Activated naive CD8-positive, alpha-beta T cell treated with anti-CD3 and anti-CD28 coated beads for 36 hours (primary cell): ENCODE measurements at regions not wholly inside any gene's neighbourhood (a gene's known extent, or its start where the extent isn't known, plus 50 kb on each side); places are given as distances from the start of the nearest gene placed in this dataset.
"Not testable (repeated sequence)": the region's sequence is repeated elsewhere in the genome, so short reads cannot be mapped to it uniquely, and the experiment has no call there.

Experiments used
- DNase-seq: peaks from one replicate; pipeline ENCODE4 v3.0.0; 2021
- H3K27ac Mint-ChIP-seq: one replicate; pipeline ENCODE4 v1.8.0; 2022; ENCODE audit warnings: mild to moderate bottlenecking, moderate library complexity, mixed read lengths
- H3K27me3 Mint-ChIP-seq: one replicate; pipeline ENCODE4 v1.8.0; 2022; ENCODE audit warnings: mild to moderate bottlenecking, mixed read lengths
- H3K36me3 Mint-ChIP-seq: one replicate; pipeline ENCODE4 v1.8.0; 2021; ENCODE audit warnings: mild to moderate bottlenecking, mixed read lengths
- H3K4me1 Mint-ChIP-seq: one replicate; pipeline ENCODE4 v1.8.0; 2021; ENCODE audit warnings: mixed read lengths
- H3K4me3 Mint-ChIP-seq: one replicate; pipeline ENCODE4 v1.8.0; 2022; ENCODE audit warnings: mild to moderate bottlenecking, moderate library complexity, mixed read lengths
- H3K9me3 Mint-ChIP-seq: one replicate; pipeline ENCODE4 v1.8.0; 2022; ENCODE audit warnings: mixed read lengths

GRCh38 chr5:155625897-155626543 lies 612.5 kb downstream of the KIF4B start:
- H3K27ac Mint-ChIP-seq, result no peak overlapping the region
- no peaks in the 10 kb centered on the region for H3K36me3 Mint-ChIP-seq
- no peaks in the 10 kb centered on the region for H3K4me1 Mint-ChIP-seq
- DNase-seq, result no peak
- H3K27me3 Mint-ChIP-seq, result peaks cover 29% of the 10 kb centered on the region
- no peaks in the 10 kb centered on the region for H3K9me3 Mint-ChIP-seq
- no peak overlapping the region for H3K4me3 Mint-ChIP-seq

GRCh38 chr5:155626592-155626991 lies 613.0 kb downstream of the KIF4B start:
- H3K36me3 Mint-ChIP-seq, result no peaks in the 10 kb centered on the region

GRCh38 chr5:155628346-155628745 lies 614.8 kb downstream of the KIF4B start:
- DNase-seq, result no peak
- no peak overlapping the region for H3K27ac Mint-ChIP-seq
- H3K36me3 Mint-ChIP-seq, result no peaks in the 10 kb centered on the region
- H3K4me1 Mint-ChIP-seq, result no peaks in the 10 kb centered on the region
- peaks cover 24% of the 10 kb centered on the region for H3K27me3 Mint-ChIP-seq
- H3K4me3 Mint-ChIP-seq, result no peak overlapping the region
- H3K9me3 Mint-ChIP-seq, result no peaks in the 10 kb centered on the region

More at GRCh38 chr5:155626592-155626991, 613.0 kb downstream of the KIF4B start:
- no peaks in the 10 kb centered on the region for H3K9me3 Mint-ChIP-seq
- no peak overlapping the region for H3K4me3 Mint-ChIP-seq
- no peak overlapping the region for H3K27ac Mint-ChIP-seq
- DNase-seq, result no peak
- H3K4me1 Mint-ChIP-seq, result no peaks in the 10 kb centered on the region
- H3K27me3 Mint-ChIP-seq, result peaks cover 26% of the 10 kb centered on the region

GRCh38 chr5:155629597-155629996 lies 616.0 kb downstream of the KIF4B start:
- H3K27me3 Mint-ChIP-seq, result peaks cover 19% of the 10 kb centered on the region
- H3K4me3 Mint-ChIP-seq, result no peak overlapping the region
- H3K27ac Mint-ChIP-seq, result no peak overlapping the region
- H3K36me3 Mint-ChIP-seq, result no peaks in the 10 kb centered on the region
- no peaks in the 10 kb centered on the region for H3K9me3 Mint-ChIP-seq
- H3K4me1 Mint-ChIP-seq, result no peaks in the 10 kb centered on the region
- no peak for DNase-seq

GRCh38 chr5:155631116-155631515 lies 617.6 kb downstream of the KIF4B start:
- Mint-ChIP-seq H3K27ac (no peak overlapping the region), H3K9me3 (no peaks in the 10 kb centered on the region), H3K27me3 (peaks cover 12% of the 10 kb centered on the region), H3K36me3 (no peaks in the 10 kb centered on the region), H3K4me1 (no peaks in the 10 kb centered on the region), H3K4me3 (no peak overlapping the region)
- DNase-seq, result no peak

- Mint-ChIP-seq H3K4me3 (no peak overlapping the region), H3K4me1 (no peaks in the 10 kb centered on the region), H3K36me3 (no peaks in the 10 kb centered on the region), H3K9me3 (no peaks in the 10 kb centered on the region), H3K27me3 (peaks cover 5% of the 10 kb centered on the region), H3K27ac (no peak overlapping the region)
- no peak for DNase-seq
Measured at GRCh38 chr5:155633338-155633957, 619.9 kb downstream of the KIF4B start.

- H3K36me3 Mint-ChIP-seq, result no peaks in the 10 kb centered on the region
- H3K4me3 Mint-ChIP-seq, result no peak overlapping the region
- no peaks in the 10 kb centered on the region for H3K4me1 Mint-ChIP-seq
- peaks cover 3% of the 10 kb centered on the region for H3K27me3 Mint-ChIP-seq
- DNase-seq, result no peak
- no peak overlapping the region for H3K27ac Mint-ChIP-seq
- H3K9me3 Mint-ChIP-seq, result no peaks in the 10 kb centered on the region
Measured at GRCh38 chr5:155649666-155650065, 636.1 kb downstream of the KIF4B start.

- no peak for DNase-seq
- no peaks in the 10 kb centered on the region for H3K4me1 Mint-ChIP-seq
- H3K36me3 Mint-ChIP-seq, result no peaks in the 10 kb centered on the region
- H3K27me3 Mint-ChIP-seq, result peaks cover 7% of the 10 kb centered on the region
- H3K27ac Mint-ChIP-seq, result no peak overlapping the region
- H3K9me3 Mint-ChIP-seq, result no peaks in the 10 kb centered on the region
- H3K4me3 Mint-ChIP-seq, result no peak overlapping the region
Measured at GRCh38 chr5:155655569-155655968, 642.0 kb downstream of the KIF4B start.

- no peak overlapping the region for H3K27ac Mint-ChIP-seq
- H3K9me3 Mint-ChIP-seq, result no peaks in the 10 kb centered on the region
- peaks cover under 1% of the 10 kb centered on the region for H3K27me3 Mint-ChIP-seq
- no peaks in the 10 kb centered on the region for H3K4me1 Mint-ChIP-seq
- no peaks in the 10 kb centered on the region for H3K36me3 Mint-ChIP-seq
- DNase-seq, result no peak
- H3K4me3 Mint-ChIP-seq, result no peak overlapping the region
Measured at GRCh38 chr5:155661859-155662258, 648.3 kb downstream of the KIF4B start.

GRCh38 chr5:155665361-155665760 lies 651.8 kb downstream of the KIF4B start:
- H3K9me3 Mint-ChIP-seq, result no peaks in the 10 kb centered on the region

GRCh38 chr5:155672001-155672400 lies 655.0 kb upstream of the SGCD start:
- not testable (repeated sequence) for H3K27me3 Mint-ChIP-seq, H3K4me3 Mint-ChIP-seq, H3K9me3 Mint-ChIP-seq, H3K27ac Mint-ChIP-seq, H3K4me1 Mint-ChIP-seq, H3K36me3 Mint-ChIP-seq, DNase-seq

More at GRCh38 chr5:155665361-155665760, 651.8 kb downstream of the KIF4B start:
- H3K27ac Mint-ChIP-seq, result no peak overlapping the region
- H3K4me3 Mint-ChIP-seq, result no peak overlapping the region
- H3K36me3 Mint-ChIP-seq, result no peaks in the 10 kb centered on the region
- H3K27me3 Mint-ChIP-seq, result peaks cover 3% of the 10 kb centered on the region
- no peak for DNase-seq
- H3K4me1 Mint-ChIP-seq, result no peaks in the 10 kb centered on the region

GRCh38 chr5:155676967-155677366 lies 650.0 kb upstream of the SGCD start:
- Mint-ChIP-seq H3K9me3 (no peaks in the 10 kb centered on the region), H3K36me3 (no peaks in the 10 kb centered on the region), H3K27me3 (no peaks in the 10 kb centered on the region), H3K4me1 (no peaks in the 10 kb centered on the region), H3K27ac (no peak overlapping the region), H3K4me3 (no peak overlapping the region)
- no peak for DNase-seq

- no peak for DNase-seq
- H3K4me3 Mint-ChIP-seq, result no peak overlapping the region
- H3K36me3 Mint-ChIP-seq, result no peaks in the 10 kb centered on the region
- peaks cover 2% of the 10 kb centered on the region for H3K27me3 Mint-ChIP-seq
- H3K4me1 Mint-ChIP-seq, result no peaks in the 10 kb centered on the region
- no peak overlapping the region for H3K27ac Mint-ChIP-seq
- H3K9me3 Mint-ChIP-seq, result no peaks in the 10 kb centered on the region
Measured at GRCh38 chr5:155678371-155678770, 648.6 kb upstream of the SGCD start.

GRCh38 chr5:155679530-155679929 lies 647.4 kb upstream of the SGCD start:
- no peaks in the 10 kb centered on the region for H3K36me3 Mint-ChIP-seq
- no peaks in the 10 kb centered on the region for H3K9me3 Mint-ChIP-seq

GRCh38 chr5:155684417-155684816 lies 642.5 kb upstream of the SGCD start:
- no peaks in the 10 kb centered on the region for H3K9me3 Mint-ChIP-seq
- DNase-seq, result no peak

More at GRCh38 chr5:155679530-155679929, 647.4 kb upstream of the SGCD start:
- Mint-ChIP-seq H3K4me1 (no peaks in the 10 kb centered on the region), H3K27ac (no peak overlapping the region), H3K27me3 (peaks cover 8% of the 10 kb centered on the region), H3K4me3 (no peak overlapping the region)
- DNase-seq, result no peak

GRCh38 chr5:155686131-155686530 lies 640.8 kb upstream of the SGCD start:
- H3K4me1 Mint-ChIP-seq, result no peaks in the 10 kb centered on the region

More at GRCh38 chr5:155684417-155684816, 642.5 kb upstream of the SGCD start:
- no peaks in the 10 kb centered on the region for H3K4me1 Mint-ChIP-seq
- peaks cover 13% of the 10 kb centered on the region for H3K27me3 Mint-ChIP-seq
- H3K4me3 Mint-ChIP-seq, result no peak overlapping the region
- H3K36me3 Mint-ChIP-seq, result no peaks in the 10 kb centered on the region
- no peak overlapping the region for H3K27ac Mint-ChIP-seq

More at GRCh38 chr5:155686131-155686530, 640.8 kb upstream of the SGCD start:
- H3K9me3 Mint-ChIP-seq, result no peaks in the 10 kb centered on the region
- H3K36me3 Mint-ChIP-seq, result no peaks in the 10 kb centered on the region
- no peak for DNase-seq
- peaks cover 13% of the 10 kb centered on the region for H3K27me3 Mint-ChIP-seq
- no peak overlapping the region for H3K4me3 Mint-ChIP-seq
- H3K27ac Mint-ChIP-seq, result no peak overlapping the region
